GM21528 (cell line): ENCODE measurements at regions not wholly inside any gene's neighbourhood (a gene's known extent, or its start where the extent isn't known, plus 50 kb on each side); places are given as distances from the start of the nearest gene placed in this dataset.

Source experiments
- ATAC-seq: cut with Tn5 transposase; IDR thresholded peaks from one replicate; pipeline ENCODE4 v1.9.1; 2021; ENCODE audit warnings: mild to moderate bottlenecking, moderate library complexity; ENCODE audit not compliant: unreplicated experiment, low FRiP score

- no peak for ATAC-seq
Observed at GRCh38 chr2:200170221-200170620, 136.3 kb upstream of the SPATS2L start.

DNA sequence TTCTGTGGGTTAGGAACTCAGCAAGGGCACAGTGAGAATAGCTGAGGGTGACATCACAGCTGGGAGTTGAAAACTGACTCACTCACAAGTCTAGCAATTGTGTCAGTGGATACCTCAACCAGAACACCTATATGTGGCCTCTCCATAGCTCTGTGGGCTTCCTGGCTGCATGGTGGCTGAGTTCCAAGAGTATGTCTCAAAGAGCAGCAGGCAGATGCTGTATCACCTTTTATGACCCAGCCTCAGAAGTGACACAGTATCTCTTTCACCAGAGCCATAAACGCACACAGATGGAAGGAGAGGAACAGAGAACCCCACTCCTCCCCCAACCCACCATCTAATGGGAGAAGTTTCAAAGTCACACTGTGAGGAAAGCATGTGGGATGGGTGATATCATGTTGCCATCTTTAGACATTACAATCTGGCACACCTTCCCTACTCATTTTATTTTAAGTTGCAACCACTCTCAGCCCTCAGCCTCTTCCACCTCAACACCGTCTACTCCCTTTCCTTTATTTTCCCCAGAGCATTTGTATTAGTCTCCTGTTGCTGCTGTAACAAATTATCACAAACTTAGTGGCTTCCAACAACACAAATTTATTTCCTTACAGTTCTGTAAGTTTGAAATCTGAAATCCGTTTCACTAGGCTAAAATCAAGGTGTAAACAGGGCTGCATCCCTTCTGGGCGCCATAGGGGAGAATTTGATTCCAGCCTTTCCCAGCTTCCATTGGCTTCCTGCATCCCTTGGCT is 134.6 kb upstream of the SPATS2L start:
- ATAC-seq = no peak

- no peak for ATAC-seq
Observed at GRCh38 chr2:200172521-200172920, 134.0 kb upstream of the SPATS2L start.

DNA sequence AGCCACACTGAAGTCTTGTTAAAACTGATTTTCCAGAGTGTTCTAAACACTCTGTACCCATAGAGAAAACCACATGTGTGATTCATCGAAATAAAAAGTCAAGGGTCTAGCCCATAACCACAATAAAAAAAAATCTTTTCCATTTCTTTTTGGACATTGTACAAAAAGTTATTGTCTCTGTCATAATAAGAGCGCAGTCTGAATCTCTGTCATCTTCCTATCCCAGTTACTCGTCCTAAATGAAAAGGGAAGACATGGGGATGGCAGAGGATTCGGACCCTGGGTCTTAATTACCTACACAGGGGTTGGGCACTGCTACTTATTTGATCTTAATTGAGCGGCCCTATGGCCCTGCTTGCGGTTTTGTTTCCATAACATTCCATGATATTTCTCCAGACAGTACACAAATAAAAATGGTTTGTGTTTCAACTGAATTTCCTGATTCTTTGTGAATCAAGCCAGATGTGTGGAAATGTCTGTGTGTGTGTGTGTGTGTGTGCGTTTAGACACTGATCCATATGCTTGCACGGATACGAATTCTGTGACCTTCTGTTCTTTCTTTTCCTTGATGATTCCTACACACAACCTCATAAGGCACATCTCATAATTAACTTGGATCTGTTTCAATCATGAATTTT is 133.4 kb upstream of the SPATS2L start:
- ATAC-seq = no peak

- no peak for ATAC-seq
Observed at GRCh38 chr2:200173691-200174090, 132.8 kb upstream of the SPATS2L start.

- ATAC-seq = no peak
Observed at GRCh38 chr2:200174433-200175216, 131.9 kb upstream of the SPATS2L start.

GRCh38 chr2:200177971-200178911 is 128.3 kb upstream of the SPATS2L start:
- no peak for ATAC-seq

GRCh38 chr2:200179151-200179550 is 127.3 kb upstream of the SPATS2L start:
- ATAC-seq = no peak

- no peak for ATAC-seq
Observed at GRCh38 chr2:200180943-200181342, 125.5 kb upstream of the SPATS2L start.

DNA sequence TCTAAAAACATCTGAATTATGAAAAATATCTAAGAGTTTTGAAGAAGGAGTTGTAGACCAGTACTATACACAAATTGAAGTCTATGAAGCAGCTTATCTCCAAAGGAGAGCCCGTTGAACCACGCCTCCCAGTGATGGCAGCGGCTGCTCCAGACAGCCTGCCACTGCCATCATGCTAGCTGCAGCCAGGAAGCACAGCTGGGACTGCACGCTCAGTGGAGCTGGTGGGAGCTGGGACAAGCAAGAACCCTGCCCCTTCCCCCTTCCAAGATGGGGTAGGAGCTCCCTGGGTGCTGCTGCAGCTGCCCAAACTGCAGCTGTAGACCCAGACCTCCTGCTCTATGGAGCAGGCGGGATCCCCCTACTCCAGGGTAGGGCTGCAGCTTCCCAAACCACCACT is 124.7 kb upstream of the SPATS2L start:
- no peak for ATAC-seq

GRCh38 chr2:200184748-200185627 is 121.5 kb upstream of the SPATS2L start:
- ATAC-seq = no peak

DNA sequence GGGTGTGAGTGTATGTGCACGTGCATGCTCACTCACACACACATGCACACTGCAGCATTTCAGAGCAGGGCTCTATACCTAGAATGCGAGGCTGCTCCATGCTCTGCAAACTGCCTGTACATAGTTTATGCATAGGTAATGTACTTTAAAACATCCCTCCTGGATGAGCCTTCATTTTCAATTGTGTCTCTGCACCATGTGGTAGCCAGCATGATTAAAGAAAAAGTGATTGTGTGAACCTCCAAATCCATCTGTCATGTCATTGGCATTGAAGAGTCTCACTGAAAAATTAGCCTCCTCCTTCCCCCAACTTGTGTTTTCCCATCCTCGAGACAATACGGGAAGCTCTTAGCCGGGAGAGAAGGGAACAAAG is 120.9 kb upstream of the SPATS2L start:
- no peak for ATAC-seq

GRCh38 chr2:200186002-200186401 is 120.5 kb upstream of the SPATS2L start:
- no peak for ATAC-seq

DNA sequence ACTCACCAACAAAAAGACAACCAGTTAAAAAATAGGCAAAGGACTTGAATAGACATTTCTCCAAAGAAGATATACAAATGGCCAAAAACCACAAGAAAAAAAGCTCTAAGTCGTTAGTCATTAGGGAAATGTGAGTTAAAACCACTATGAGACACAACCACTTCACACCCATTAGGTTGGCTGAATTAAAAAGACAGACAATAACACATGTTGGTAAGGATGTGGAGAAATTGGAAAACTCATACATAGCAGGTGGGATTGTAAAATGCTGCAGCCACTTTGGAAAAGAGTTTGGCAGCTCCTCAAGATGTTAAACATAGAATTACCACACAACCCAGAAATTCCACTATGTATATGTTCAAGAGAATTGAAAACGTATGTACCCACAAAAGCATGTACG is 117.6 kb upstream of the SPATS2L start:
- no peak for ATAC-seq

- ATAC-seq = no peak
Observed at GRCh38 chr2:200189964-200190363, 116.5 kb upstream of the SPATS2L start.

GRCh38 chr2:200193331-200193730 is 113.2 kb upstream of the SPATS2L start:
- ATAC-seq = no peak

DNA sequence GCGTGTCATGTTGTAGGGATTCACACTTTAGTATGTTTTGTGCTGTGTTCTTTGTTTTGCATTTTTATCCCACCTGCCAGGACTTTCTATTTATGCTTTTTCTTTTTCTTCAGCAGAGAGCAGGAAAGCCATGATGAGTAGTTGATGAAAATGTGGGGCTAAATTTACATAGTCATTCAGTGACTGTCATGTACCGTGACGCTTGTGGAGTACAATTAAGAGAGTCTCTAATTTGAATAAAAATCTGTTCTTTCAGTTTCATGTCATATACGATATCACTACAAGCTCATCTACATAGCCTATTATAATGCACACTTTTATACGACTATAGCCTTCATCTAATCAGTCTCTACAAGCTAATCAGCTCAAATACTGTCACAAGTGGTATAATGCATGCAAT is 112.7 kb upstream of the SPATS2L start:
- no peak for ATAC-seq

- no peak for ATAC-seq
Observed at GRCh38 chr2:200194746-200195145, 111.7 kb upstream of the SPATS2L start.

- ATAC-seq = no peak
Observed at GRCh38 chr2:200199005-200199404, 107.5 kb upstream of the SPATS2L start.
